CD1c-positive myeloid dendritic cell (primary cell): ENCODE measurements at regions not wholly inside any gene's neighbourhood (a gene's known extent, or its start where the extent isn't known, plus 50 kb on each side); places are given as distances from the start of the nearest gene placed in this dataset.
"Not testable (repeated sequence)": the region's sequence is repeated elsewhere in the genome, so short reads cannot be mapped to it uniquely, and the experiment has no call there.

Source experiments
- DNase-seq: peaks from one replicate; pipeline ENCODE4 v3.0.0-alpha.2; 2016; ENCODE audit errors: extremely low spot score

DNA sequence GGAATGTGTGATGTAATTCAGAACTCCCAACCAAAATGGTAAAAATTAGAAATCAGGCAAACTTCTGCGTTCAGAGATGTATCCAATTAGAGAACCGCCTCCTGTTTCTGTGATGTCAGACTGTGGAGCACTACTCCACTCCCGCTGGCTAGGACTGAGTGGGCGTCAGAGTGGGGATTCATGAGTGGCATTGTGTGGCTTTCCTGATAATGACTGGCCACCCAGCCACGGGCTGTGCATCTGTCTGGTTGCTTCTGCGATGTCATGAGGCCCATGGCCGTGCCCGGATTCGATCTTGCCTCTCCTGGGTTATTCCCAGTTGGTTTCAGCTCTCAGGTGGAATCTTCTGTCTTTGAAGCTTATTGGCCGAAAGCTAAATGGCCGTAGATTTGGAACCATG is 87.1 kb upstream of the KCNA1 start:
- DNase-seq = no peak

DNA sequence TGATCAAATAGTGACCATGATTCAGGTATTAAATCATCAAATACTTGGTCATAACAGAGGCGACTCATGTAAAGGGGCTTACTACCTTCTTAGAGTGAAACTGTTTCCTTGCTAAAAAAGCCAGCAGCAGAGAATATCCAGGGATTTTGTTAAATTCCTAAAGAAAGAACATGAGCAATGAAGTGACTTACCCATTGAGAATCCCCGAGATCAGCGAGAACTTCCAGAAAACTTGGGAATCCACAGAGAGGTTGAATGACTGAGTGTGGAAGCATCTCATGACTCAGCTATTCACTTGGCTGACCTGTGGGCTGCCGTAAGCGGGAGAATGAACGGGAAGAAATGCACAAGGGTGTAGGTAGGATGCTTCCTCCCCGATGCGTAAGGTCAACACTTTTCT is 85.3 kb upstream of the KCNA1 start:
- DNase-seq = no peak

DNA sequence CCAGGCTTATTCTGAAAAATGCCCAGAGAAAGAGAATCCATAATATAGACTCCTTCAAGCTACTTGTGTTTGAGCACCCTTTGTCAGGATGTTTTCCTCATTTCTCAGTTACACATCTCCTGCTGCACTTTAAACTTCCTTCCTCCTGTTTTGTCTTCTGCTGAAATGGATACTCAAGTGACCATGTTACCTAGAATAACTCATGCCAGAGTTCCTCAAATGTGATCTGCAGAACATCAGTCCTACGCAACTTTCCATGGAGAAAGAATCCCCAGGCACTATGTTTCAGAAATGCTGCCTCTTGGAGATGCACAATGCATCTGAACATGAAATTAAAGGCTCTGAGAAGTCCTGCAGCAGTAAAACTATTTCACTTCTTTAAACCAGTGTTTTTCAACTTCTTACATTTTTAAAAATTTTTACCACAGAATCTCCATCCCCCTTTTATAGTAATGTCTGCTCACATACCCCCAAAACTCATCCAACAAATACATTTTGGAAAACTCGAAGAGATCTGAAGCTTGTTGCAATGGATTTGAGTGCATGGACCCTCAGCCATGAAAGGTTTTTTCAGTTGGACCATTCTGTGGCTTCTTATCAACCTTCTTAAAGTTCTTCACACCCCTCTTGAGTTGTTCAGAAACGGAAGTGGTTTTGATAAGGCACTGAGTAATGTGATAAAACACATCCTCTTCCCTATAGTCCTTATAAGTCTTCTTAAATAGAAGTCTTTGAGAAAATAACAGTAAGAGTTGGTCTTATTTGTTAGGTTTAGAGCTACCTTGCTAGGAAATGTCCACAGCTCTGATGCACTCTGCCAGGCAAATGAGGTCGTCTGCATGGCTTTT is 84.5 kb upstream of the KCNA1 start:
- peak; percentile 23 for DNase-seq

DNA sequence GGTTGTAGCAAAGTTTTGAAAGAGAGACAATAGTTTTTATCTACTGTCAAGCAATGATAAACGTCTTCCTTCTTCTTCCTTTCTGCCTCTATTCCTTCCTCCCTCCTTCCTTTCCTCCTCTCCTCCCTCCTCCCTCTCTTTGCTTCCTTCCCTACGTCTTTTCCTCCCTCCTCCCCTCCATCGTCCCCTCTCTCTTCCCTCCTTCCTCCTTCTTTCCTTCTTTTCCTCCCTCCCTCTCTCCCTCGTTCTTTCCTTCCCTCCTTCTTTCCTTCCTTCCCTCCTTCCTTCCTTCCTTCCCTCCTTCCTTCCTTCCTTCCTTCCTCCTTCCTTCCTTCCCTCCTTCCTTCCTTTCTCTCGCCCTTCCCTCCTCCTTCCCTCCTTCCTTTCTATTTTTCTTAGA is 82.8 kb upstream of the KCNA1 start:
- DNase-seq = no peak

DNA sequence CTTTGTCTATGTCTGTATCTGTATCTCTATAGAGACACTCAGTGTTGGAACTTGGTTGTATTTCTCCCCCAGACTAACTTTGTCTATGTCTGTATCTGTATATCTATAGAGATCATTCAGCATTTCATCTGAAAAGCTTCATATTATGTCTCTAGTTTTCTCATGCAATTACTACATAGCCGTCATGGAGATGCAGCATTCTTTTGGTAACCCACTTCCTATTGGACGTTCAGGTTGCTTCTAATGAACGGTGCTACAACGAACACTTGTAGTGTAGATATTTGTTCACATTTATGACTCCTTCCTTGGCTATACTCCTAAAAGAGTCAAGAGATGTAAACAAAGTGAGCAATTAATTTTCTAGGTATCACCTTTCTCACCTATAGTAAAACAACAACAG is 81.5 kb upstream of the KCNA1 start:
- no peak for DNase-seq

DNA sequence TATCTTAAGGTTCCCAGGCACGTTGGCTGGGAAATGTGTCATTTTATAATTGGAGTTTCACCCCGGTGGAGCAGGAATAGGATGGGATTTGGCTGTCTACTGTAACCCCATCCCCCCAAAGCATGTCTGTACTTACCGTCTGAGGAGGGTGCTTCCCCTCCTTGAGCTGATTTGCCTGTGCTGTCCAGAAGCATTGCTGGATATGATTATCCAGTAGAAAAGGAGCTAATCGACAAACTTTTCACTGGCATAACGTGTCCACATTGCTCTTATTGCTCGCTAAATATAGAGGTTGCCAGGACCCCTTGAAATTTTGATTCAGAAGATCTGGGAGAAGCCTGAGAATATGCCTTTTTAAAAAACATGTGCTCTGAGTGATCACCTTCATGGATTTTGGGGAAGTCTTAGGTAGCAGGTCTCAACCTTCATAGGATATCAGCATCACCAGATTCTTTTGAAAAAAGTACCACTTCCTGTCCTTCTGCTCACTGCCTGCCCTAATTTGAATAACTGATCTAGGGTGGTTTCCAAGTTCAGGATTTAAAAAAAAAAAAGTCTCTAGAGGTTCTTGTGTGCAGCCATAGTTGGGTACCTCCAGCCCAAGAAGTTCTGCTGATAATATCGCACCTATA is 80.4 kb upstream of the KCNA1 start:
- peak; percentile 4 for DNase-seq

DNA sequence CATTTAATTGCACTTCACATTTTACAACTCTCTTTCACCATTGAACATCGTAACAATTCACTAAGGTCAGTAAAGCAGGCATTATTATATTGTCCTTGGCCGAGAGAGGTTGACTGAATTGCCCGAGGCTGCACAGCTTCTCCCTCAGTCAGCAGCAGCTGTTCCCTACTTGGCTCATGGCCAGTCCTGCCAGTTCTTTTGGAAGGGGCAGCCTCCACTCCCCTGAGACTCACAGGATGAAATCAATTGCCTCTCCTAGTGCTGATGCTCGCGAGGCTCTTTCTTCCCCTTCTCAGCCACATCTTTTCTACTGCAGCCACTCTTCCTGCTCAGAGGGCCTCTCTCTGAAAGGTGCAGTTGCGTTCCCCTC is 79.9 kb upstream of the KCNA1 start:
- DNase-seq = no peak

DNA sequence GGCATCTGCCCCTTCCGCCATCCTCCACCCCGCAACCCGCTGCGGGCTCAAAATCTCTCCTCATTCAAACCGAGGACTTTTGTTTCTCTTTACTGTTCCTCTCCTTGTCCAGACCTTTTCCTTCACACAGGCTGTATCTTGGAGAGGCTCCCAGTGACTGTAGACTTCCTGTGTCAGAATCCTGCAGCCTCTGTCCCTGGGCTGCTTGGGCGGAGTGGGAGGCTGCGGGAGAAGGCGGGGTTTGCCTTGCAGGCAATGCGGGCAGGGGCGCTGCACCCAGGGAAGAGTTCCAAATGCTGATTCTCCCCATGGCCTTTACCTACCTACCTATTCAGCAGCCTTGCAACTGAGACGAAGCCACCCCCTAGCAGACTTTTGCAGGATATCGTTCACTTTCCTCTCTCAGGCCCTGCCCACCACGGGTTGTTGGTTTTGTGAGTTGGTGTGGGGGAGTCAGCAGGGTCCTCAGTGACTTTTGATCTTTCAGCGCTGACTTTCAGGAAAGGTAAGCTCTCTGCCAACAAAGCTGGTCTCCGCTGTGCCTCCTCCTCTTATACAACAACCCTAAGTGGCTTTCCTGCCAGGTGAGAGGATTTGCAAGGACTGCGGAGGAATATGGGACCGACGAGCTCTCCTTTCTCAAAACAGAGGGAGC is 79.0 kb upstream of the KCNA1 start:
- no peak for DNase-seq

DNA sequence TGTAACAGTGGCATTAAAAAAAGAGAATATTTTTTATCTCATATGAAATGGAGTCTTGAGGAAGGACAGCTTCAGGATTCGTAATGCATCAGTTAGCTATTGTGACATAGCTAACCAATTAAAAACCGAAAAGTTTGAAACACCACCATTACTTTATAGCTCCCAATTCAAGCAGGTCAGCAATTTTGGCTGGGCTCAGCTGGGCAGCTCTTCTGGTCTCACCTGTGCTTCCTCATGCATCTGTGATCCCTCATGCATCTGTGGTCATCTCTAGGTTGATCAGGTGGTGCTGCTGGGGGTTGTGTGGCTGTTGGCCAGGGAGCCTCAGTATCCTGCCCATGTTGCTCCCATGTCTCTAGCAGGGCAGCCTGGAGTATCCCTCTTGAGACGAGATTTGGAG is 76.7 kb upstream of the KCNA1 start:
- DNase-seq = no peak

DNA sequence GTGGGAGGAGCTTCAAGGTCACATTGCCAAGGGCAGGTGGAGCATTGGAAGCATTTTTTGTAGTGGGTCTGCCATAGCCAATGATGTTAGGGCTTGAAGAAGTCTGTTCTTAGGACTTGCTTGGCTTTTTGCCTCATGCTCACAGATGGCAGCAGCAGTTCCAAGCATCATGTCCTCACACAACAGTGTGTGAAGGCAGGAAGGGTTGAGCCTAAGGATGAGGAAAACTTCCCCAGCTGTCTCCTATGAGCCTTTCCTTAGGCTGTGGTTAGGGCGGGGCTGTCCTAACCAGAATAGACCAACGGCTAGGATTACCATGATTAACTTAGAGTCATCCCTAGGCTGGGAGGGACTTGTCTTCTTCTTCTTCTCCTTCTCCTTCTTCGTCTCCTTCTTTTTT is 76.2 kb upstream of the KCNA1 start:
- no peak for DNase-seq

DNA sequence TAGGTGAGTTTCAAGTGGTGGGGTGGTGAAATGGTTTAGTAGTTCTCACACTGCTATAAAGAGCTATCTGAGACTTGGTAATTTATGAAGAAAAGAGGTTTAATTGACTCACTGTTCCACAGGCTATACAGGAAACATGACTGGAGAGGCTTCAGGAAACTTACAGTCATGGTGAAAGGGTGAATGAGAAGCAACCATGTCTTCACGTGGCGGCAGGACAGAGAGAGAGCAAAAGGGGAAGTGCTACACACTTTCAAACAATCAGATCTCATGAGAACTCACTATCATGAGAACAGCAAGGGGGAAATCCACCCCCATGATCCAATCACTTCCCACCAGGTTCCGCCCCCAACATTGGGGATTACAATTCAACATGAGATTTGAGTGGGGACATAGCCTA is 67.3 kb upstream of the KCNA1 start:
- DNase-seq = not testable (repeated sequence)

DNA sequence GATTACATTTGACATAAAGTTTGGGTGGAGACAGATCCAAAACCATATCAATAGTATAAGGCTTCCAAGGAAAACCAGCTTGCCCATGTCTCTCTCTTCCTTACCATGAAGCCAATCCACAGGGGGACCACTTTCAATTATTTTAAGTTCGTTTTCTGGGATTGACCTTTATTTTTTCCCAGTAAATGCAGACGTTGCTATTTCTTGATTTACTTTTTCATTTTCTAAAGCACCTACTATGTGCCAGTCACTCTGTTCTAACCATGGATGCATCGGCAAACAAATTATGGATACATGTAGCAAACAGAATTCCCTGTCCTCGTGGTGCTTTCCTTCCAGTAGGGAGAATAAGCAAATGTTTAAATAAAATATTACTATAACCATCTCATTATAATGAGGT is 65.8 kb upstream of the KCNA1 start:
- no peak for DNase-seq

DNA sequence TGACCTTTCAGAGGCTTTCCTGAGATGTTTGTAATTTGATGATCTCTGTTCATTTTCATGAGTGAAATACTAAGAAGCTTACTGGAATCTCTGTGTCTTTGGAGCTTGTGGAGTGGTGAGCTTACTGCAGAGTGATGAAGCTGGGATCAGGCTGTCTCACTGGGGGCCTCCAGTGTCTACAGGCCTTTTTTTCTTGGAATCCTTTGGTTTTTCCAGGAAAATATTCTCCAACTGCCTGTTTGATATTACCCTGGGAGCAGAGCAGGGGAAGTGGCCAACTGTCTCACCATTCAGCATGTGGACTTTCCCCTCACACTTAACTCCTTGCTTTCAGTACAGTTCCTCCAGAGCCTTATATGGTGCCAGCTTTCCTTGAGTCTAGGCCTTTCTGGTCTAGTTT is 62.0 kb upstream of the KCNA1 start:
- no peak for DNase-seq

DNA sequence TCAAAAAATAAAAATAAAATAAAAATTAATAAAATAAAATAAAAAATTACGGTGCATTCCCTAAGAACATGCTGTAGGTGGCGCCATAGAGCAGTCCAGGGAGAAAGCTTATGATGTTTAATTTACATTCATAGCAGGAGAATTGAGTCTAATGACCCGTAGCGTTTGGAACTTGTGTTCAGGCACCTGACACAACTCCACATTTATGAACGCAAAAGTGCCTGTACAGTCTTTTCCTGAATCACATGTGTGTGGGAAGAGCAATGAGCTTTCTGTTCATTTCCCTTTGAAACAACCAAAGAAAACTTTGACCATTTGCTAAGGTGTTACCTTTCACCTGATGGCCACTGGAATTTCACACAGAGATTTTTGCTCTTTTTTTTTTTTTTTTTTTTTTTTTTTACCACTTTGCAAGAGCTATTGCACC is 60.6 kb upstream of the KCNA1 start:
- DNase-seq = peak; percentile 28

DNA sequence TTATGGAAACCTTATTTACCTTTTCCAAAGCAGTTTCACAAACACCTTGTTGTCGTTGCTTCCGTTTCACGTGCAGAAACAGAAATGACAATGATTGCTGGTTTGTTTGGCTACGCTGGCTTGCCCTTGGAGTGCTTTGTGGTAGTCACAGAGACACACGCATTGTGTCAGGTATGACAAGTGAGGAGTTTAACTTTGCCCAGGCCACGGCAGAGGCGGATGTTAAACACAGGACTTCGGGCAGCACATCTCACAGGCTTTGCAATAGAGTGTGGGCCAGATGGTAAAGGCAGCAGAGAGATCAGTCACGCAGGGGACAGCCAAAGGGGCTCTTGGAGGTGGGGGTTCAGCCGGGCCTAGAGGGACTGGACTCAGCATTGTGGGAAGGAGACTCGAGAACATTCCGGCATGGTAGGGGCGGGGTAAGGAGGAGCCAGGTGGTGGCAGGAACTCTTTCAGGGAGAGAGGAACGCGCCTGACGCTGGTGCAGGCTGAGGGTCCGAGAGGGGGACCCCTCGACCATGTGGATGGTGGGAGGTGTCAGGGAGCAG is 59.8 kb upstream of the KCNA1 start:
- DNase-seq = no peak

DNA sequence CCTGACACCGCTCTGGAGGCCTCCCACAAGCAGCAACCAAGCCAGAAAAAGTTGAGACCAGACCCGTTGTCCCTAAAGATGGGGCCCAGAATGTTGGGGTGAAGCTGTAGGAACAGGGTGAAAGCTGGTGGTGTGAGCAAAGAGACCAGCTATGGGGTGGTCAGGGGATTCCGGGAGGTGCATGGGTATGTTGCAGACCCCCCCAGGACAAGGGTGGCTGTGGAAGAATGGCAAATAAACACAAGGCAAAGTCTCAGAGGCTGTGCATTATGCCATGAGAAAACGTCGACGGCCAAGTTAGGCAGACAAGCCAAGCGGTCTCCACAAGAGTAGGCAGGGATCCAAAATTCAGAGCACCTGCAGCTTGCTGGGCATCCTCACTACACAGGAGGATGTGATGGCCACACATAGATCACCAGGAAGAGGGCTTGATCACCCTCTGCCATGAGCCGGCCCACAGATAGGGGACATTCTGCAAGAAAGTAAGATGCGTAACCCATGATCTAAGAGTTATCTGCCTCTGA is 58.8 kb upstream of the KCNA1 start:
- DNase-seq = no peak

DNA sequence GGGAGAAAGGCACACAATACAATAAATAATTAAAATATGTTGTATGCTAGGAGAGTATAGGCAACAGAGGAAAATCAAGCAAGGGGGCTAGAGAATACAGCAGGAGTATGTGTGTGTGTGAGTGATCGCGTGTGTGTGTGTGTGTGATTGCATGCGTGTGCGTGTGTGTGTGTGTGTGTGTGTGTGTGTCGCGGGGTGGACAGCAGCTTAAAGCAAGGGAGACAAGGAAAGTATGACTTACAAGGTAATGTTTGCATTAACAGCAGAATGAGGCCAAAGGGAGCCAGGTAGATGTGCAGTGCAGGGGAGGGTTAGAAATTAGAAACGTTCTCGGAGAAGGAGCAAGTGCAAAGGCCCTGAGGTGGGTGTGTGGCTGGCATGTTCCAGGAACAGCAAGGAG is 57.4 kb upstream of the KCNA1 start:
- no peak for DNase-seq

DNA sequence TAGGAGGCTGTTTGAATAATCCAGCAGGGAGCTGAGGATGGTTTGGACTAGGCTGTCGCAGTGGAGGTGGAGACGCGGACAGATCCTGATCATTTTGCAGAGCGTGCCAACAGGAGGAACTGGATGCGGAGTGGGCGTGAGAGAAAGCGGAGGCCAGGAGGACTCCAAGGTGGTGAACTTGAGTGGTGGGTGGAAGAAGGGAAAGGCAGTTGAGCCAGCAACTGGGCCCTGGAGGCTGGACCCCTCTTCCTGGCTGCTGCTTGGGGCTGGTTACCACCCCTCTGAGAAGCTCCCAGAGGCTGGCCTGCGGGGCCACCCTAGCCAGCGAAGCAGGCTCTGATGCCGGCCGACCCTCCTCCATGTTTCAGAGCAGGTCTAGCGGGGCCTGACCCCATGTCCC is 56.8 kb upstream of the KCNA1 start:
- DNase-seq = no peak

DNA sequence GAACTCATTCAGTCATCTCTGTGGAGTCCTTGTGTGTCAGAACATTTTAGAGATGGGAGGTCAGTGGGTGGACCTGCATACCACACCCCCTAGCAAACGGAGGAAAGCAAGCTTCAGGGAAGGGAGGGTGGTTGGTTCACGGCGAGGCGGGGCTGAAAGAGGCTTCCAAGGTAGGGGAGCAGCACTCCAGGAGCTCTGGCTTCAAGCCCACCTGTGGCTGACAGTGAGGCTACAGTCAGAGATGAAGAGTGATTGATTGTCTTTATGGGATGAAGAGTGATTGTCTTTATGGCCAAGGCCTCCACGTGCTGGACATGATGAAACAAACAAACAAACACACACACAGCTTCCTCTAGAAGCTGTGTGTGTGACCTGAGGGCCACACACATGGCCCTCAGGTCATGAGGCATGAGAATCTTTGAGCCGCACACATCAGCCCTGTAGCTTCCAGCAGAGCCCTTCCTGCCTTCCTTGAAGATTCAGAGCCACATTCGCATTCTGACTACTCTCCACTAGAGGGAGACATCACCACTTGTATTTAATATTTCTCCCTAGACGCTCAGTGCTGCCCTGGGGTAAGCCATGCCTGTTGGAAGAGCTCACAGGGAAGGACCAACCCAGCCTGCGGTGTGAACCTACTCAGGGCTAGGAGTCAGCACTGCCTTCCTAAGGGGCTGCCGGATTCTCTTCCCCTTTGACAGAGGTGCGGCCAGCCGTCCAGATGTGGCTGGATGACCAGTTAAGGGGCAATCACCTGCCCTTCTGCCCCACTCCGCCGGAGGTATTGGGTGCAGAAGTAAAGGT is 54.4 kb upstream of the KCNA1 start:
- DNase-seq = peak; percentile 72

DNA sequence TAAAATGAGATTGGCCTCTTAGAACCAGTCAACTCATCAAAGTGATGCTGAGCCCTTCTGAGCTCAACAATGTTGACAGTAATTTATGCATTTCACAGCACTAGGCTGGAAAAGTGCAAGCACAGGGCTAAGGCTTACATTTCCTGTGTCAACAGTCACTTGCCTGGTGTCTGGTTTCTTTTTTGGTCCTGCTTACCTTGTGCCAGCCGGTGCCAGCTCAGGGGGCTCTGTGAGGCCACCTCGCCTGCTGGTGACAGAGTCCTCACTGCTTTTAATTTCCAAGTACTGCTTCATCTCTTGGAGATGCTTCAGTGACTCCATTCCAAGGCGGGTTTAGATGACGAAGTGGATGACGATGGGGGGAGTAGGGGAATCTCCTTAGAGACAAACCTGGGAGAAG is 53.1 kb upstream of the KCNA1 start:
- no peak for DNase-seq

DNA sequence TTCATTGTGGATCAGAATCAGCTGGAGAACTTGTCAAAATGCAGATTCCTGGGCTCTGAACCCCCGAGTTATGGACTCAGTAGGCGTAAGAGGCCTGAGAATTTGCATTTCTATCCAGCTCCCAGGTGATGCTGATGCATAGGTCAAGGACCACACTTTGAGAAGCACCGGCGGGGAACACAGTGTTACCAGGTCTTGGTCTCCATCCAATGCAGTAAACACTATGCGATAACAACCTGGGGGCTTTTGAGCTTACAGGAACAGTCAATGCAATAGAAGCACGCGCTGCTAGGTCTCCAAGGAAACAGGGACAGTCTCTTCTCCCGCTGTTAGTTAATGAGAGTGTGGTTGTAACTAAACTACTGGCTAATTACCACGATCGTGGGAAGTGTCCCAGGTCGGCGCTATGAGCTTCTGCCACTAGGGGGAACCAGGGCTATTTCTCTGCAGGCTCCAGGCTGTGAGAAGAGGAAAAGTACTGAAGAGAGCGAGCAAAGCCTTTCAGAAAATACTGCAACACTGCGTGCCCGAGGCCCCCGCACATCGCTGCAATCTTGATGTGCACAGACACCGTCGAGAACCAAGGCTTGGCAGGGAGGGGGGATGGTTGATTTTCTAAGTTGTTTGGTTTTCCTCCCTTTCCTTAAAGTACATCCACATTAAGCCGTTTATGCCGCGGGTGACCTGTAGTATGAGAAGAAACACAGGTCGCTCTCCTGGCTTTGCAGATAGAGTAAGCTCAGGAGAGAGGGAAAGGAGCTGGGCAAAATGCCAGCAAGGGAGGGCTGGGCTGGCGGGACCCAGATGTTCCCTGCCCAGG is 52.0 kb upstream of the KCNA1 start:
- peak; percentile 70 for DNase-seq
